SK-N-SH treated with all-trans-retinoic acid at 6 μM for 48 hours (cell line): ENCODE measurements at regions not wholly inside any gene's neighbourhood (a gene's known extent, or its start where the extent isn't known, plus 50 kb on each side); places are given as distances from the start of the nearest gene placed in this dataset.

ENCODE experiments used
- BACH2 ChIP-seq: fragments of 250-450 bp; sonication (Bioruptor Pico); IDR thresholded peaks from 2 replicates; pipeline ENCODE4 v1.9.0; 2021; ENCODE audit warnings: mild to moderate bottlenecking, borderline replicate concordance
- CSDC2 ChIP-seq: fragments of 250-450 bp; sonication (Bioruptor Pico); IDR thresholded peaks from 2 replicates; pipeline ENCODE4 v1.5.0; 2020; ENCODE audit warnings: mild to moderate bottlenecking, moderate library complexity
- ZFP3 ChIP-seq: fragments of 250-450 bp; sonication (Bioruptor Pico); IDR thresholded peaks from 2 replicates; pipeline ENCODE4 v1.5.0; 2020; ENCODE audit warnings: mild to moderate bottlenecking, moderate library complexity
- ZNF70 ChIP-seq: fragments of 450-650 bp; formaldehyde crosslinking; IDR thresholded peaks from 2 replicates; pipeline ENCODE4 v1.5.0; 2020; ENCODE audit warnings: mild to moderate bottlenecking, moderate library complexity

GRCh38 chr5:39561421-39561820, 136.6 kb upstream of the DAB2 start:
- no peak for TF ChIP-seq BACH2
- no peak for TF ChIP-seq CSDC2 (CRISPR knock-in tag)
- TF ChIP-seq ZFP3 (CRISPR knock-in tag) = no peak
- no peak for TF ChIP-seq ZNF70 (CRISPR knock-in tag)
